HG03442 (cell line): ENCODE measurements at regions not wholly inside any gene's neighbourhood (a gene's known extent, or its start where the extent isn't known, plus 50 kb on each side); places are given as distances from the start of the nearest gene placed in this dataset.
"Not testable (repeated sequence)": the region's sequence is repeated elsewhere in the genome, so short reads cannot be mapped to it uniquely, and the experiment has no call there.

Experiments
- ATAC-seq: cut with Tn5 transposase; IDR thresholded peaks from one replicate; pipeline ENCODE4 v1.9.1; 2021; ENCODE audit warnings: mild to moderate bottlenecking, moderate library complexity; ENCODE audit not compliant: unreplicated experiment

DNA sequence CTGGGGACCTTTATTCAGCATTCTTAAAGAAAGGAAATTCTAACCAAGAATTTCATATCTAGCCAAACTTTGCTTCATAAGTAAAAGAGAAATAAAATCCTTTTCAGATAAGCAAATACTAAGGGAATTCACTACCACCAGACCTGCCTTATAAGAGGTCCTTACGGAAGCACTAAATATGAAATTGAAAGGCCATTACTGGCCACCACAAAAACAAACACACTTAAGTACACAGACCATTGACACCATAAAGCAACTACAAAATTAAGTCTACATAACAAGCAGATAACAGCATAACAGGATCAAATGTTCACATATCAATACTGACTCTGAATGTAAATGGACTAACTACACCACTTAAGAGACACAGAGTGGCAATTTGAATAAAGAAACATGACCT is 361.4 kb upstream of the POU5F2 start:
- no peak for ATAC-seq

DNA sequence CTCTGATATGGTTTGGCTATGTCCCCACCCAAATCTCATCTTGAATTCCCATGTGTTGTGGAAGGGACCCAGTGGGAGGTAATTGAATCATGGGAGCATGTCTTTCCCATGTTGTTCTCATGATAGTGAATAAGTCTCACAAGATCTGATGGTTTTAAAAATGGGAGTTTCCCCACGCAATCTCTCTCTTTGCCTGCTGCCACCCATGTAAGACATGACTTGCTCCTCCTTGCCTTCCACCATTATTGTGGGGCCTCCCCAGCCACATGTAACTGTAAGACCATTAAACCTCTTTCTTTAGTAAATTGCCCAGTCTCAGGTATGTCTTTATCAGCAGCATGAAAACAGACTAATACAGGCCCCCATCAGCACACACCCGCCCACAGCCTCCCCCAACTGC is 356.0 kb upstream of the POU5F2 start:
- ATAC-seq = not testable (repeated sequence)

DNA sequence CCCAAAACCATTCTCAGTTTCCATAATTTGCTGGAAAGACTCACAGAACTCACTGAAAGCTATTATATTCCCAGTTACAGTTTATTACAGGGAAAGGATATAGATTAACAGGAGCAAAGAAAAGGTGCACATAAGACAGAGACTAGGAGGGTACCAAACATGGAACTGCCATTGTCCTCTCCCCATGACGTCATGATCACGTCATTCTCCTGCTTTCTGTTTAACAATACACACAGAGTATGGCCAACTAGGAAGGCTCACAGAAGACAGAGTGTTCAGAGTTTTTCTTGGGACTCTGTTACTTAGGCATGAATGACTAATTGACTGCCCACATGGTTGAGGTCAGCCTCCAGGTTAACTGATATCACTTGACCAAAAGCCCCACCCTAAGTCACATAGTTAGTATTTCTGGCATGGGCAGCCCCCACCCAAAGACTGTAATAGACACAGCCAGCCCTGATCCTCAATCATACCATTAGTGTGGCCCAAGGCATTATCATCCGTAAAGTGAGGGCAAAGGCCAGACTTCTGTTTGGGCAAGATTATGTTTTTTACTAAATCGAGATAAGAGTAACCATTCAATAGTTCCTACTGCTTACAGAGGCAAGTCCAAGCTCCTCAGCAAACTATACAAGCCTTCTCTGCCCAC is 353.5 kb upstream of the POU5F2 start:
- no peak for ATAC-seq

DNA sequence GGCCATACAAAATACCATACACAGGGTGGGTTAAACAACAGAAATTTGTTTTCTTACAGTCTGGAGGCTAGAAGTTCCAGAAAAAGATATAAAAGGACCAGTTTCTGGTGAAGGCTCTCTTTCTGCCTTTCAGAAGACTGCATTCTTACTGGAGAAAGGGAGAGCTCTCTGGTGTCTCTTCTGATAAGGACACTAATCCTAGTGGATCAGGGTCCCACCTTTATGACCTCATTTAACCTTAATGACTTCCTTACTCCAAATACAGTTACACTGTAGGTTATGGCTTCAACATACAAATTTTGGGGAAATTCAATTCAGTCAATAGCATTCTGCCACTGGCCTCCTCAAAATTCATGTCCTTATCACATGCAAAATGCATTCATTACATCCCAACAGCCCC is 351.9 kb upstream of the POU5F2 start:
- ATAC-seq = no peak

DNA sequence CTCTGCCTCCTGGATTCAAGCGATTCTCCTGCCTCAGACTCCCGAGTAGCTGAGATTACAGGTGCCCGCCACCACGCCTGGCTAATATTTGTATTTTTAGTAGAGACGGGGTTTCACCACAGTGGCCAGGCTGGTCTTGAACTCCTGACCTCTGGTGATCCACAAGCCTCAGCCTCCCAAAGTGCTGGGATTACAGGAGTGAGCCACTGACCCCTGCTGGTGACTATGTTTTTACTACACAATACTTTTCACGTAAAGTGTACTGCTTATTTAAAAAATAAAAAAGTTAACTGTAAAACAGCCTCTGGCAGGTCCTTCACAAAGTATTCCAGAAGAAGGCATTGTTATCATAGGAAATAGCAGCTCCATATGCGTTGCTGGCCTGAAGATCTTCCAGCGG is 345.2 kb upstream of the POU5F2 start:
- ATAC-seq = not testable (repeated sequence)

DNA sequence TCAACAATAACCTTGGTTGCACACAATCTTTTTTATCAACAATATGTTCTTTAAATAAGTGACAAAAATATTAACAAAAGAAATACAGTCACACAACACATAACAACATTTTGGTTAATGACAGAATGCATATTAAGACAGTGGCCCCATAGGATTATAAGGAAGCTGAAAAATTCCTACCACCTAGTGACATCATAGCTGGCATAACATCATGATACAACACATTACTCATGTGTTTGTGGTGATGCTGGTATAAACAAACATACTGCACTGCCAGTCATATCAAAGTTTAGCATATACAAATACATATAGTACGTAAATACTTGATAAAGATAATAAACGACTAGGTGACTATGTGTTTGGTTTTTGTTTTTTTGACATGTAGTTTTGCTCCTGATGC is 344.8 kb upstream of the POU5F2 start:
- ATAC-seq = no peak

DNA sequence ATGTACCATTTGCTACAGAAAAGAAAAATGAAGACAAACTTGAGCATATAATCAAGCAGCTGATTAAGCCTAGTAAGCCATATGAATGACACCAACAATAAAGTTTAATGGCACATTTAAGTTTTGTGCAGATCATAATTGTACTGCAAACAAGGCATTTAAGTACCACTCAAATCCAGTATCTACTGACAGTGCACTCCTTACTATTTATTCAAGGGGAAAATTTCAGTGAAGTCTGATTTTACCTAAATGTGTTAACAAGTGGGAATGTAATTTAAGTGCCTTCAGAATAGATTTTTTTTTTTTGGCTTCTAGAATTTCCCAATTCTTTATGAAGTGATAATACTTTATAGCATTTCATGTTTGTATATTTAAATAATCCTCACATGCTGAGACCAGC is 341.0 kb upstream of the POU5F2 start:
- no peak for ATAC-seq

DNA sequence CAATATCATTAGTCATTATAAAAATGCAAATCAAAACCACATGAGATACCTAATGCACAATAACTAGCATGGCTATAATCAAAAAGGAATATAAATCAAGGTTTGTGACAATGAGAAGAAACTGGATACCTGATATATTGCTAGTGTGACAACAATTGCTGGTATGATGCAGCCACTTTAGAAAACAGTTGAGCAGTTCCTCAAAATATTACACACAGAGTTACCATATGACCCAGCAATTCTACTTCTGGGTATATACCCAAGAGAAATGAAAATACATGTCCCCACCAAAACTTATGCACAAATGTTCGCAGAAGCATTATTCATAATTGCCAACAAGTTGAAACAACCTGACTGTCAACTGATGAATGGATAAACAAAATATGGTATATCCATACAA is 339.7 kb upstream of the POU5F2 start:
- ATAC-seq = no peak

DNA sequence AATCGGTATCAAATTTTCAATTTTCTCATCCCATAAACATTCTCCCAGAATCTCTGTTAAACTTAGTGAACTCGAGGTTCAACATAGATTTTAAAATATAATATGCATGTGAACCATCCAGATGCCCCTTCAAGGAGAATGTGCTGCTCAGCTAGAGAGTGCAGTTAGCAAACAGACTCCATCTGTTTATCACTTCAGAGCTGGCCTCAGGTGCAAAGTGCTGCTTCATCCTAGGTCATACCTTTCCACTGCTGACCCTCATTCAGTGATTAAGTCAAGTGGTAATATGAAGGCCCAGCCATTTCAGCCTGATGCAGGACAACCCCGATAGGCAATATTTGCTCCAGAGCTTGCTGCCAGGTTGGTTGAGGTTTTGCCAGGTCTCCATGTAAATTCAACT is 339.0 kb upstream of the POU5F2 start:
- no peak for ATAC-seq

DNA sequence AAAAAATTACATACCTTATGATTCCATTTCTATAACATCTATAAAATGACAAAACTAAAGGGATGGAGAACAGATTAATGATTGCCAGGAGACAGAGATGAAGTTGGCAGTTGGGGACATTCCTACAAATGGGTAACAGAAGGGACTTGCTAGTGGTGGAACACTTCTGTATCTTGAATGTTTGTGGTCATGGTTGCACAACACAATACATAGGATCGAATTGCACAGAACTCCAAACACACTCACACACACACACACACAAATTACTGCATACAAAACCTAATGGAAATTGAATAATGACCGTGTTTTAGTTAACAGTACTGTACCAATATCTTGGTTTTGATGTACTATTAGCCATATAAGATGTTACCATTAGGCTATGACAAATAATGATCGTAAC is 330.7 kb upstream of the POU5F2 start:
- no peak for ATAC-seq

DNA sequence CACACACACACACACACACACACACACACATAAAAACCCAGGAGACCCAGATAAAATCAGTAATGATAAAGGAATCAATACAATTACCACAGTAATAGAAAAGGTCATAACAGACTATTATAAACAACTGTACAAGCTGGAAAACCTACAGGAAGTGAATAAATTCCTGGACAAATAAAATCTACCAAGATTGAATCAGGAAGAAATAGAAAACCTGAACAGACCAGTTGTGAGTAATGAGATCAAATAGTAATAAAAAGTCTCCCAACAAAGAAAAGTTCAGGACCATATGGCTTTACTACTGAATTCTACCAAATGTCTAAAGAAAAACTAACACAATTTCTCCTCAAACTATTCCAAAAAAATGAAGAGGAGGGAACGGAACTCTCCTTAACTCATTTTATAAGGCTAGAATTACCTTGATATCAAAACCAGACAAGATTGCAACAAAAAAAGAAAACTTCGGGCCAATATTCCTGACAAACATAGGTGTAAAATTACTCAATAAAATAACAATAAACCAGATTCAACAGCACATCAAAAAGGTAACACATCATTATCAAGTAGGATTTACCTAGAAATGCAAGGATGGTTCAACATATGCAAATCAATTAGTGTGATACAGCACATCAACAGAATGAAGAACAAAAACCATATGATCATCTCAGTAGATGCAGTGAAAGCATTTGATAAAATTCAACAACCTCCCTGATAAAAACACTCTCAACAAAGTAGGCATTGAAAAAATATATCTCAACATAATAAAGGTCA is 325.2 kb upstream of the POU5F2 start:
- ATAC-seq = no peak

DNA sequence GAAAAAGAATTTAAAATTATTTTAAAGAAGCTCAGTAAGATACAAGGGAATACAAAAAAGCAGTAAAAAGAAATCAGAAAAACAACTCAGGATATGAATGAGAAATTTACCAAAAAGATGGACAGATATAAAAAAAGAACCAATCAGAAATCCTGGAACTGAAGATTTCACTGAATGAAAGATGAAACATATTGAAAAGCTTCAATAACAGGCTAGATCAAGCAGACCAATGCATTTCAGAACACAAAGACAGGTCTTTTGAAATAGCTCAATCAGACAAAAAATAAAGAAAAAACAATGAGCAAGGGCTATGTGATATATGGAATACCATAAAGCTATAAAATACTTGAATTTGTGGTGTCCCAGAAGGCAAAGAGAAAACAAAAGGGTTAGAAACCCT is 322.6 kb upstream of the POU5F2 start:
- no peak for ATAC-seq

DNA sequence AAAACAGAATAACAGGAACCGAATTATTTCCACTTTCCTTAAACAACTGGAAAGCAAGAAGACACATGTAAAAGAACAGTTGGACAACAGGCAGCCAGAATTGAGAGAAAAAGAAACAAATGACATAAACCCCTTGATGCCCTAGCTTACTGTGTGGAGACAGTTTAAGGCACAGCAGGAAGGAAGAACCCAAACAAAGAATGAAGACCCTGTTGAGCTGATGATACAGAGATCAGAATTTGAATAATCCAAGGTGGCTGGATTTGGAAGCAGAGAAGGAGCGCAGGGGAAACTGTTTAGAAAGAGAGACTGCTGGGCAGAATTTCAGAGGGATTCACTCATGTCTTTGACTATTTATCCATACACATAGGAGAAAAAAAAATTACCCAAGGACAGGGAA is 316.3 kb upstream of the POU5F2 start:
- no peak for ATAC-seq

DNA sequence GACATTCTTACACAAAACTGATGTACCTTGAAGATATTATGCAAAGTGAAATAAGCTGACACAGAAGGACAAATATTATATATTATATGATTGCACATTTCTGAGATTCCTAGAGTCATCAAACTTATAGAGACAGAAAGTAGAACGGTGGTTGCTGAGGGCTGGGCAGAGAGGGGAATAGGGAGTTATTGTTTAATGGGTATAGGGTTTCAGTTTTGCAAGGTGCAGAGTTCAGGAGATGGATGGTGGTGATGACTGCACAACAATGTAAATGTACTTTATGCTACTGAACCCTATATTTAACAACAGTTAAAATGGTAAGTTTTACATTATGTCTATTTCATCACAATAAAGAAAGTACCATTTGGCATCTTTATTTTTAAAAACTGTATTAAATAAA is 315.8 kb upstream of the POU5F2 start:
- no peak for ATAC-seq

DNA sequence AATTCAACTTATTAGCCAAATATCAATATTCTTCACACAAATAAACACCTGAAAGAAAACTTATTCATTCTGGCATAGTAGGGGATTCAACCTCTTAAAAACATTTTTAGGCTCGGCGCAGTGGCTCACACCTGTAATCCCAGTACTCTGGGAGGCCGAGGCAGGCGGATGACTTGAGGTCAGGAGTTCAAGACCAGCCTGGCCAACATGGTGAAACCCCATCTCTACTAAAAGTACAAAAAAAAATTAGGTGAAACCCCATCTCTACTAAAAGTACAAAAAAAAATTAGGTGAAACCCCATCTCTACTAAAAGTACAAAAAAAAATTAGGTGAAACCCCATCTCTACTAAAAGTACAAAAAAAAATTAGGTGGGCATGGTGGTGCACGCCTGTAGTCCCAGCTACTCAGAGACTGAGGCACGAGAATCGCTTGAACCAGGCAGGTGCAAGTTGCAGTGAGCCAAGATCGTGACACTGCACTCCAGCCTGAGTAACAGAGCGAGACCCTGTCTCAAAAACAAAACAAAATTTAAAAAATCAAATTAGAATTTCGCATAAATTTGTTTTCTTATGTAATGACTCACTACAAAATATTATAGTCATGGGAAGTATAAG is 308.0 kb upstream of the POU5F2 start:
- ATAC-seq = not testable (repeated sequence)

DNA sequence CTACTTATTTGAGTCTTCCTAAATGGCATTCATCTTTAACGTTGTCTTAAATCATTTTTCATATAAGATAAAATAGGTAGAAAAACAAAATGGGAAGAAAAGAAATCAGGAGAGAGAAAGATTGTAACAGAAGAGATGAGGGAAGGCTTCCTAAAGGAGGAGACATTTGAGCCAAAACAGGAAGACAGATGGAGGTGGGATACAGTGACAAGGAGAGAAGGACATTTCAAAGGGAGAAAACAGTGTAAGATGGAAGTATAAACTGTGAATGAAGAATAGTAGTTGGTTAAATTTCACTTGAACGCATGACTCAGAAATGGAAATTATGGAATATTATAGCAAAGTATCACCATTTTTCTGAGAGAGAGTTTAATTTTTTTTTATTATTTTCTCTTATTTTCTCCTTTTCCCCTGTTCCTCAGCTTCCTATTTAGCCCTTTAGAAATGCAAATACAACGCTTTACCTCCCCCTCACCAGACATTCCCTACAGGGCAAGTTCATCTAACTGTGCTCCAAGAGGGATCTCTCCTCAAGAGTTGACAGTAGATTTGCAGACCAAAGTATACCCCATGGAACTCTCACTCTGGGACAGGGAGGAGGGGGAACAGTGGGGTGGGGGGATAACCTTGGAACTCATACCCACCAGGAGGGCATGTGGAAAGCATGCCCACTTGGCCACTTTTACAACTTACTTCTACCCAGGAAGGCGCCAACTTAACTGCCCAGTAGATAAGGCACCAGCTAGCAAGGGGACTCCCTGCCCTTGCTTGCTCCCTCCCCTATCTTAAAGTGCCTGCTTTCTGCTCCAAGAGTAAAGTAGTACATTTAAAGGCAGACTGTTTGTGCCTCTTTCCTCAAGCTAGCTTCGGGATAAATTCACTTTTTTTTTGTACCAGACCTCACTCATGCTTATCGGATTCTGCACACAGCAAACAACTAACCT is 304.7 kb upstream of the POU5F2 start:
- no peak for ATAC-seq

DNA sequence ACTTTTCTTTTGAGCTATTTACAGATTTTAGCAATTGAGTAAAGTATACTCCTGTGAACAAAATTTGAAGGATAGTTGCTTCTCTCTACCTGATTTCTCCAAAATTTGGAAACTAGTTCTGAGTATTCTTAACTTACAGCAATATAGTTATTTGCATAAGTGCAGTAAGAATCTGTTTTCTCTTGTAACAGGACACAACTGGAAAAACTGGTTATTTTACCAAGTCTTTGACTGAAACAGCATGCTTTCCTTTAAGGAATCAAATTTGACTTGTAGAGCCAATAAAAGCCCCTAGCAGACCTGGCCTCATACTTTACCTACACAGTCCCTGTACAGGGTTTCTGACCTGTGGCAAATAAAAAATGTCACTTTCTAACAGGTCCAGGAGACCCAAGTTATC is 301.9 kb upstream of the POU5F2 start:
- ATAC-seq = no peak

DNA sequence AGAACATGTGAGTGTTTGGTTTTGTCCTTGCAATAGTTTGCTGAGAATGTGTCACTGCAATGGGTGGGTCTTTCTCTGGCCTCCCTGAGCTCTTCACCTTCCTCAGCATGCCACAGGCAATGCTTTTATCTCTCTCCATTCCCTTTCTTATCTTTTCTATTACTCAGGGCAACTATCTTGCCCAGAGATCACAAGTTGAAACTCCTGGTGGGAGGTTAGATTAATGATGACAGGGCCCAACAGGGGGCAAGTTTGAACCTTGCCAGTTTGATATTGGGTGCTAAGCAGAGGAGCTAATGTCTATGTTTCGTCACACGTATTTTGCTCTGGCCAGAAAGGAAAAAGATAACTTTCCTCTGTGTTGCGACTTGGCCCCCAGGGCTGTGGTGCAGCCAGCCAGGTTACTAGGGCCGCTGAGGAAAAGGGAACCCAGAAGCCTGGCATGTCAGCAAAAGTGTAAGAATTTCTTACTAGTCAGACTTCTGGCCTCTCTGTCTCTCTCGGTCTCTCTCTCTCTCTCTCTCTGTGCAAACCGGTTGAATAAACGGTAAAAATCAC is 299.3 kb upstream of the POU5F2 start:
- ATAC-seq = no peak

DNA sequence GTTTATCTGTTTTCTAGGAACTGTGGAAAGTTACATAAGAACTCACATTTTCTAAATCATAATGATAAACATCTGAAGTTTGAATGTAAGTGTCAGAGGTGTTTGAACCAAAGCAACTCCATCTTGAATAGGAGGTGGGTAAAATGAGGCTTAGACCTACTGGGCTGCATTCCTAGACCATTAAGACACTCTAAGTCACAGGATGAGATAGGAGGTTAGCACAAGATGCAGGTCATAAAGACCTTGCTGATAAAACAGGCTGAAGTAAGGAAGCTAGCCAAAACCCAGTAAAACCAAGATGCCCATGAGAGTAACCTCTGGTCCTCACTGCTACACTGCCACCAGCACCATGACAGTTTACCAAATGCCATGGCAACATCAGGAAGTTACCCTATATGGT is 297.7 kb upstream of the POU5F2 start:
- no peak for ATAC-seq

DNA sequence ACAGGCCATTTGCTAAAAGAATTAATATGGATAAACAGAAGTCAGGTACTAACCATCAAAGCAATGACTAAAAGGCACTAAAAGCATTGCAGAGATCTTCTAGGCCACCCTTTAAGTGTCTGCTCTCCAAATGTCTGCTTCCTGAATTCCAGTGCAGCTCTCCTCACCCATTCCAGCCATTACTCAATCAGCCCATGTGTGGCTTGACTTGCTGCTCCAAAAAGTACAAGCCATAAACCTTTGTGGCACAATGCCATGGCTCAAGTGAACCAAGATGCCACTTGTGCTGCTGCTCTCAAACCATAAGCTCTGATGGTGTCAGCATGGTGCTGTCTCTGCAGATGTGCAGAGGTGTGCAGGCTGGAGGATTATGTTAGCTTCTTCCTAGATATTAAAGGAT is 290.2 kb upstream of the POU5F2 start:
- ATAC-seq = no peak

DNA sequence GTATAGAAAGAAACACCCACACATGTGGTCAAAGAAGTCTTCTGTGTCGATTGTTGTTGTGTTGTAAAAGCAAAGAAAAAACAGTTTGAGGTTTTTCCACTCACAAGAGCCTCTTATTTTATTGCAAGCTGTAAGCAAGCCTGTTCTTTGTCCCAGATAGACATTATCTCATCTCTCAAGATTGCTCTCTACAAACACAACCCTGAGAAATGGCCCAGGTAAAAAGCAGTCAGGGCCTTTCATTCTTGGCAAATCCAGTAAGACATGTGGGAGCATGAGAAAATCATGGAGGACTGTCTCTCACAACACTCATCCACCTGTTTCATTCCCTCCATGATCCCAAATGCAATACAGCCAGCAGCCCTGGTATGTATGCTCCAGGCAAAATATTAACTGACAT is 286.6 kb upstream of the POU5F2 start:
- ATAC-seq = no peak
